ENCODE measurements at regions not wholly inside any gene's neighbourhood (a gene's known extent, or its start where the extent isn't known, plus 50 kb on each side); places are given as distances from the start of the nearest gene placed in this dataset.

GRCh38 chr12:91249518-91250272, 67.1 kb upstream of the DCN start:
- TF ChIP-seq CTCF (conservative IDR thresholded peaks at IDR 0.05) (no peak), ZFX (IDR thresholded peaks at IDR 0.05) (no peak)
